ENCODE measurements at regions not wholly inside any gene's neighbourhood (a gene's known extent, or its start where the extent isn't known, plus 50 kb on each side); places are given as distances from the start of the nearest gene placed in this dataset.

DNA sequence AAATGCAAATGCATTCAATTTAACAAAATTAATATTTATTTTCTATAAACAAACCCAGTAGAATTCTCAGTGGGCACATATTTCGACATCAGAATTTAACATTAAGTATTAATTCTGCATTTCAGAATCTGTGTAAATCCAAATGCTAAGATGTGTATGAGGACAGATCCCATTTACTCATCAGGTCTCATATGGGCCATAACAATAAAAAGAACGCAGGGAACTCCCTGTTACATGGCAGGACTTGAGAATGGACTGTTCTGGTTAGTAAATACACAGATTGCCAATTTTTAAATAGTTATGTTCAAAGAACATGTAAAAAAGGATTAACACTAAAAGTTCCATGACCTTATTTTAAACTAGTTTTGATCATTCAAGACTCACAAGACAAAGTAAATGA, 104.0 kb downstream of the SLC30A10 start:
- TF ChIP-seq, protein P1, sequence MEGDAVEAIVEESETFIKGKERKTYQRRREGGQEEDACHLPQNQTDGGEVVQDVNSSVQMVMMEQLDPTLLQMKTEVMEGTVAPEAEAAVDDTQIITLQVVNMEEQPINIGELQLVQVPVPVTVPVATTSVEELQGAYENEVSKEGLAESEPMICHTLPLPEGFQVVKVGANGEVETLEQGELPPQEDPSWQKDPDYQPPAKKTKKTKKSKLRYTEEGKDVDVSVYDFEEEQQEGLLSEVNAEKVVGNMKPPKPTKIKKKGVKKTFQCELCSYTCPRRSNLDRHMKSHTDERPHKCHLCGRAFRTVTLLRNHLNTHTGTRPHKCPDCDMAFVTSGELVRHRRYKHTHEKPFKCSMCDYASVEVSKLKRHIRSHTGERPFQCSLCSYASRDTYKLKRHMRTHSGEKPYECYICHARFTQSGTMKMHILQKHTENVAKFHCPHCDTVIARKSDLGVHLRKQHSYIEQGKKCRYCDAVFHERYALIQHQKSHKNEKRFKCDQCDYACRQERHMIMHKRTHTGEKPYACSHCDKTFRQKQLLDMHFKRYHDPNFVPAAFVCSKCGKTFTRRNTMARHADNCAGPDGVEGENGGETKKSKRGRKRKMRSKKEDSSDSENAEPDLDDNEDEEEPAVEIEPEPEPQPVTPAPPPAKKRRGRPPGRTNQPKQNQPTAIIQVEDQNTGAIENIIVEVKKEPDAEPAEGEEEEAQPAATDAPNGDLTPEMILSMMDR (IDR thresholded peaks at IDR 0.05) = no peak
- Mint-ChIP-seq H3K4me3 (no peak overlapping the region), H3K27ac (no peak overlapping the region), H3K9me3 (no peaks in the 10 kb centered on the region), H3K4me1 (no peaks in the 10 kb centered on the region), H3K27me3 (peaks cover 5% of the 10 kb centered on the region), H3K36me3 (ENCODE audit: low read depth) (no peaks in the 10 kb centered on the region)
- intact Hi-C loops (cut with micrococcal nuclease) = no loop called here
- ATAC-seq (ENCODE audit: low read depth) (no peak), DNase-seq (no peak)
- POLR2A ChIA-PET = no interaction called here
- CTCF ChIA-PET = no interaction called here

DNA sequence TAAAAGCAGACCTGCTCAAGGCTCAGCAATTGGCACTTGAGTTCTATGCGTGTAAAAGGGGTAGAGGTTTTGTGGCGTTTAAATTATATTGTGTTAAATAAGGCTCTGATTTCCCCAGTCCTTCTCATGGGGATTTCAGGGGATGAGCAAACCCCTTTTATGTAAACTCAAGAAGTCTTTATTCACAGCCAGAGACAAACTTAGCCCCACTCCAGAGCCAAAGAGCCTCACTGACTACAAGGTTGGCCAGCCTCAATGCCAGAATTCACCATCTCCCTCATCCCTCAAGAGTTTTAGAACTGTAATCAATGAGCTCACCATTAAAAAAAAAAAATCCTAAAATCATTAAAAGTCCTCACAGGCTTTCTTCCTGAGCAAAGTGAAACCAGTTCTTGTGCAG, 107.8 kb downstream of the SLC30A10 start:
- ATAC-seq (ENCODE audit: low read depth) = no peak
- Mint-ChIP-seq H3K36me3 (ENCODE audit: low read depth) (no peaks in the 10 kb centered on the region), H3K9me3 (no peaks in the 10 kb centered on the region)

DNA sequence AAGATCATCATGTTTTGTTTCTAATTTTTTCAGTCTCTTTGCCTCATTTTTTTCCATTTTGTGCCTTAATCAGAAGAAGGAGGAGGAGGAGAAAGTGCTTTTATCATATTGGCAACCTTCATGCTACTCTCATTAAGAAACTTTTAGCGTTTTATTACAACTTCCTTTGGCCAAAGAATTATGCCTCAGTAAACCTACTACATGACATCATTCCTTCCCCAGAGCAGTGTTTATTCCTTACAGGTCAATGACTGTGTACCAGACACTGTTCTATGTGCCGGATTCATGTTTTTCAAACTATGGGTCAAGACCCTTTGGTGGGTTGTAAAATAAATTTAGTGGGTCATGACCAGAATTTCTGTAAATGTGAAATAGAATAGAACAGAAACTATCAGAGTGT, 110.4 kb downstream of the SLC30A10 start:
- no peaks in the 10 kb centered on the region for H3K4me1 Mint-ChIP-seq
- peaks cover 12% of the 10 kb centered on the region for H3K27me3 Mint-ChIP-seq
- CTCF ChIA-PET = no interaction called here
- no peak for ATAC-seq (ENCODE audit: low read depth)
- DNase-seq = no peak
- no peak overlapping the region for H3K4me3 Mint-ChIP-seq
- no peaks in the 10 kb centered on the region for H3K36me3 Mint-ChIP-seq (ENCODE audit: low read depth)
- H3K27ac Mint-ChIP-seq = no peak overlapping the region
- intact Hi-C loops (cut with micrococcal nuclease) = loop anchor here (10.0 kb wide), 1 partner anchor 403 kb away; no protein-coding TSS in a partner anchor
- TF ChIP-seq, protein P1 (IDR thresholded peaks at IDR 0.05) = no peak
- POLR2A ChIA-PET = no interaction called here
- H3K9me3 Mint-ChIP-seq = no peaks in the 10 kb centered on the region

More for the DNA sequence above, 107.8 kb downstream of the SLC30A10 start:
- intact Hi-C loops (cut with micrococcal nuclease) = no loop called here
- Mint-ChIP-seq H3K27ac (no peak overlapping the region), H3K4me1 (no peaks in the 10 kb centered on the region), H3K4me3 (no peak overlapping the region), H3K27me3 (peaks cover 12% of the 10 kb centered on the region)
- no peak for DNase-seq
- ChIA-PET CTCF (no interaction called here), POLR2A (no interaction called here)
- TF ChIP-seq, protein P1 (IDR thresholded peaks at IDR 0.05) = no peak

DNA sequence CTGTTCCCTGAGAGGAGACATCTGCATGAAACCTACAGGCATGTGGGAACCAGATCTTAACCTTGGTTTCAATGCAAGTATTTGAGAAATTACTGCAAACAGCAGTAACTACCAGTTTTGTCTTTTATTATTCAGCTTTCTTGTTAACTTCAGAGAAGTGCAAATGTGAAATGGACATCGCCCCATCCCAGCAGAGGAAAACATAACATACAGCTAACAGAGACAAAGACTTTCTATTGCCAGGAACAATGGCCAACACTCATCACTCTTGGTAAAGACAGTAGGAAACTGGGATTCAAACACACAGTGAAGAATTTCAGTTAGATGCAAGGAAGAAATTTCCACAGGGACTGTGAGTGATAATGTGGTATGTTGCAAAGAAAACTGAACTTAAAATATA, 115.1 kb downstream of the SLC30A10 start:
- Mint-ChIP-seq H3K36me3 (ENCODE audit: low read depth) (no peaks in the 10 kb centered on the region), H3K27ac (no peak overlapping the region), H3K4me3 (no peak overlapping the region), H3K4me1 (no peaks in the 10 kb centered on the region), H3K9me3 (no peaks in the 10 kb centered on the region), H3K27me3 (peaks cover 11% of the 10 kb centered on the region)
- no peak for DNase-seq
- intact Hi-C loops (cut with micrococcal nuclease) = loop anchor here (5.0 to 10.0 kb wide), 5 partner anchors 398 to 1556 kb away; partner anchors contain the start of gene TGFB2
- ChIA-PET CTCF (interaction anchor here (0.6 to 1.5 kb wide), 6 partner anchors 12 to 1554 kb away, joined by 3 to 5 read pairs (median 3); no protein-coding TSS in a partner anchor), POLR2A (no interaction called here)
- TF ChIP-seq, protein P1 (IDR thresholded peaks at IDR 0.05) = no peak
- no peak for ATAC-seq (ENCODE audit: low read depth)

DNA sequence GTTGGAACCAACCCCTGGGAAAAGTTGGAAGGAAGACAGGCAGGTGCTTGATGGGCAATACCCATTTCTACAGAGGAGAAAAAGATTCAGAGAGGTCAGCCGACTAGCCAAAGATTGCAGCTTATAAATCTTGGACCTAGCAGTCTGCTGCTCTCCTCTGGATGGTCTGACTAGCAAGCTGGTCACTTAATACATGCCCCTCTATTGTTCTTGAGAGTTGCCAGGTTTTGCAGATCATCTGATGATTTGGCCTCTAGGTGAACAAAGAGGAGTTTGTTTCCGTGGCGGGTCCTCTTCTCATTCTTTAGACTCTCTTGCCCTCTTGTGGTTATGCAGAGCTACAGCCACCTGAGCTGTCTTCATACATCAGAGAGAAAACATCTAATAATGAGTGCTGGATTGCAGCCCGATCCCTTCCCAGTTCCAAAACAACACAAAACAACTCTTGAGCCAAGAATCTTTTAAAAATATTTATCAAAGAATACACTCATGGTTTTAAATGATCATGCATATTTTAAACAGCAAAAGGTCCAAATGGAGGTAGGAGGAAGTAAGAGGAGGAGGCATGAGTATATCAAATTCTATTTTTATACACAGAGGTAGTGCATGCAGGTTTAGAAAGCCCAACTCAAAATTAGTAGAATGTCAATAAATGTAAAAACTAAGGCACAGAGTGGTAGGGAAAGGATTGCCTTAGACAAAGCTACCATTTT, 115.7 kb downstream of the SLC30A10 start:
- Mint-ChIP-seq H3K27me3 (peaks cover 10% of the 10 kb centered on the region), H3K4me1 (no peaks in the 10 kb centered on the region), H3K9me3 (no peaks in the 10 kb centered on the region), H3K36me3 (ENCODE audit: low read depth) (no peaks in the 10 kb centered on the region), H3K4me3 (no peak overlapping the region), H3K27ac (no peak overlapping the region)
- TF ChIP-seq, protein P1 (IDR thresholded peaks at IDR 0.05) = no peak
- CTCF ChIA-PET = interaction anchor here (0.6 to 1.5 kb wide), 6 partner anchors 11 to 1553 kb away, joined by 3 to 5 read pairs (median 3); no protein-coding TSS in a partner anchor
- intact Hi-C loops (cut with micrococcal nuclease) = loop anchor here (5.0 to 10.0 kb wide), 5 partner anchors 398 to 1555 kb away; partner anchors contain the start of gene TGFB2
- DNase-seq = no peak
- peak; percentile 45 for ATAC-seq (ENCODE audit: low read depth)
- POLR2A ChIA-PET = interaction anchor here (0.6 kb wide), 1 partner anchor 92 kb away, joined by 3 read pairs; no protein-coding TSS in a partner anchor
